ENCODE measurements at regions not wholly inside any gene's neighbourhood (a gene's known extent, or its start where the extent isn't known, plus 50 kb on each side); places are given as distances from the start of the nearest gene placed in this dataset.

DNA sequence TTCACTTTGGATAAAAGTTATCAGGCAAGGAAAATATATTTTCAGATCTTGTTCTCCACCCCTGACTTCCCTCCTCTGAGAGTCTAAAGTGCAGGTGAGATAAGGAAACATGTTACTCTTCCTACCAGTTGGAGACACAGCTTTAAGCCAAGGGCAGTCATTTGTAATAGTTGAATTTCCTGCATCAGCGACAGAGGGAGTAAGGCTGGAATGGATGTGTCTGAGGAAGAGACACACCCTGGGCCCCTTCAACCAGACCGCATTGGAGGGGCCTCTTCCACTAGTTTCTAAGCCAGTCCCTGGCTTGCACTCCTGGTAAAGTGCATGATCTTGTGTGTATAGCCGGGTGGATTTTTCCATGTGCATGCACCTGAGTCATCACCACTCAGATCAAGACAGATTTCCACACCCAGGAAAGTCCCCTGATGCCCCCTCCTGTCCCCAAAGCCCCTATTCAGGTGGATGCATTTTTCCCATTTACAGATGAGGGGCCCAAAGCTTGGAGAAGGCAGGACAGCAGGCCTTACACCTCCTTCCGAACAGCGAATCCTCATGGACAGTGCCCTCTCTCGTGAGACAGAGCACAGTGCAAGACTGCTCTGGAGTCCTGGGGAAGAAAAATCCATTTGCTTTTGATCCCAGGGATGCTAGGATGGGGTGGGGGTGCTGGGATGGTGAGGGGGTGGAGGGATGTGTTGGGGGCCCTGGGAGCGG, 66.7 kb upstream of the SH3RF3 start:
- peak; percentile 74 for ATAC-seq
- no peak overlapping the region for H3K4me3 ChIP-seq (replicated peaks in 1 of 3; ENCODE audit: insufficient read depth in 1 of 3, low read depth in 2 of 3, low read length in 3 of 3)
- no peaks in the 10 kb centered on the region for H3K27me3 ChIP-seq (ENCODE audit: control insufficient read depth in 1 of 2, insufficient read depth in 2 of 2, low read length in 2 of 2)
- TF ChIP-seq, protein P1, sequence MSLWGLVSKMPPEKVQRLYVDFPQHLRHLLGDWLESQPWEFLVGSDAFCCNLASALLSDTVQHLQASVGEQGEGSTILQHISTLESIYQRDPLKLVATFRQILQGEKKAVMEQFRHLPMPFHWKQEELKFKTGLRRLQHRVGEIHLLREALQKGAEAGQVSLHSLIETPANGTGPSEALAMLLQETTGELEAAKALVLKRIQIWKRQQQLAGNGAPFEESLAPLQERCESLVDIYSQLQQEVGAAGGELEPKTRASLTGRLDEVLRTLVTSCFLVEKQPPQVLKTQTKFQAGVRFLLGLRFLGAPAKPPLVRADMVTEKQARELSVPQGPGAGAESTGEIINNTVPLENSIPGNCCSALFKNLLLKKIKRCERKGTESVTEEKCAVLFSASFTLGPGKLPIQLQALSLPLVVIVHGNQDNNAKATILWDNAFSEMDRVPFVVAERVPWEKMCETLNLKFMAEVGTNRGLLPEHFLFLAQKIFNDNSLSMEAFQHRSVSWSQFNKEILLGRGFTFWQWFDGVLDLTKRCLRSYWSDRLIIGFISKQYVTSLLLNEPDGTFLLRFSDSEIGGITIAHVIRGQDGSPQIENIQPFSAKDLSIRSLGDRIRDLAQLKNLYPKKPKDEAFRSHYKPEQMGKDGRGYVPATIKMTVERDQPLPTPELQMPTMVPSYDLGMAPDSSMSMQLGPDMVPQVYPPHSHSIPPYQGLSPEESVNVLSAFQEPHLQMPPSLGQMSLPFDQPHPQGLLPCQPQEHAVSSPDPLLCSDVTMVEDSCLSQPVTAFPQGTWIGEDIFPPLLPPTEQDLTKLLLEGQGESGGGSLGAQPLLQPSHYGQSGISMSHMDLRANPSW (CRISPR knock-in tag; IDR thresholded peaks at IDR 0.05; ENCODE audit: borderline replicate concordance), result no peak
- TF ChIP-seq STAG1 (CRISPR knock-in tag; IDR thresholded peaks at IDR 0.05) (peak; percentile 33), ZNF607 (CRISPR knock-in tag; IDR thresholded peaks at IDR 0.05; ENCODE audit: borderline replicate concordance) (no peak), PCBP1 (IDR thresholded peaks at IDR 0.05; ENCODE audit: borderline replicate concordance, low read depth, low read length) (0 out of 2 replicates have a peak, but pooled peaks have one; percentile 24), PCBP2 (optimal IDR thresholded peaks at IDR 0.05; ENCODE audit: low read depth, low read length, poor library complexity, severe bottlenecking) (peak; percentile 41)
- TF ChIP-seq, protein P2, sequence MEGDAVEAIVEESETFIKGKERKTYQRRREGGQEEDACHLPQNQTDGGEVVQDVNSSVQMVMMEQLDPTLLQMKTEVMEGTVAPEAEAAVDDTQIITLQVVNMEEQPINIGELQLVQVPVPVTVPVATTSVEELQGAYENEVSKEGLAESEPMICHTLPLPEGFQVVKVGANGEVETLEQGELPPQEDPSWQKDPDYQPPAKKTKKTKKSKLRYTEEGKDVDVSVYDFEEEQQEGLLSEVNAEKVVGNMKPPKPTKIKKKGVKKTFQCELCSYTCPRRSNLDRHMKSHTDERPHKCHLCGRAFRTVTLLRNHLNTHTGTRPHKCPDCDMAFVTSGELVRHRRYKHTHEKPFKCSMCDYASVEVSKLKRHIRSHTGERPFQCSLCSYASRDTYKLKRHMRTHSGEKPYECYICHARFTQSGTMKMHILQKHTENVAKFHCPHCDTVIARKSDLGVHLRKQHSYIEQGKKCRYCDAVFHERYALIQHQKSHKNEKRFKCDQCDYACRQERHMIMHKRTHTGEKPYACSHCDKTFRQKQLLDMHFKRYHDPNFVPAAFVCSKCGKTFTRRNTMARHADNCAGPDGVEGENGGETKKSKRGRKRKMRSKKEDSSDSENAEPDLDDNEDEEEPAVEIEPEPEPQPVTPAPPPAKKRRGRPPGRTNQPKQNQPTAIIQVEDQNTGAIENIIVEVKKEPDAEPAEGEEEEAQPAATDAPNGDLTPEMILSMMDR (CRISPR knock-in tag; IDR thresholded peaks at IDR 0.05), result peak; percentile 55
- H3K9me3 ChIP-seq (ENCODE audit: low read length), result no peaks in the 10 kb centered on the region
- H3K36me3 ChIP-seq (replicated peaks in 1 of 2; ENCODE audit: control insufficient read depth in 1 of 2, insufficient read depth in 2 of 2, low read length in 2 of 2), result no peaks in the 10 kb centered on the region
- ChIA-PET CTCF (ENCODE audit: low intra/inter-chr PET ratio, low total read pairs) (no interaction called here), POLR2A (no interaction called here)
- in situ Hi-C loops (cut with HindIII; ENCODE audit: extremely low pct_ligation_motif_present, low pct_unique_long_range_greater_than_20kb) (no loop called here), intact Hi-C loops (cut with micrococcal nuclease; ENCODE audit: unreplicated experiment) (no loop called here)
- BruUV-seq (replicated peaks), result no TSS peak
- peak overlapping the region; percentile 24; the same call in 1 of the 2 replicates for H3K4me2 ChIP-seq (ENCODE audit: low read depth, low read length)
- peak; percentile 71 for FAIRE-seq
- no peak overlapping the region for H3K27ac ChIP-seq (ENCODE audit: extremely low read length, insufficient read depth, low read length)
- WGBS (ENCODE audit: low lambda C conversion rate), result 22% methylated on average over 7 of the region's 7 CpGs
- DNase-seq (ENCODE audit: low spot score), result no peak
- H3K79me2 ChIP-seq (ENCODE audit: insufficient read depth, low read length), result no peaks in the 10 kb centered on the region
- H3K4me1 ChIP-seq (ENCODE audit: insufficient read depth, low read length), result peaks cover 51% of the 10 kb centered on the region
- no peak overlapping the region for H3K9ac ChIP-seq (ENCODE audit: insufficient read depth, low read depth, low read length)
- H2AFZ ChIP-seq (ENCODE audit: low read length), result no peak overlapping the region
- H4K20me1 ChIP-seq (ENCODE audit: insufficient read depth, low read length), result no peaks in the 10 kb centered on the region
